ENCODE measurements at regions not wholly inside any gene's neighbourhood (a gene's known extent, or its start where the extent isn't known, plus 50 kb on each side); places are given as distances from the start of the nearest gene placed in this dataset.

GRCh38 chr3:54067055-54067698, 55.2 kb upstream of the CACNA2D3 start (continued):
- TF ChIP-seq JUN (IDR thresholded peaks at IDR 0.05; ENCODE audit: low read depth, low read length): no peak
- TF ChIP-seq RFX5 (IDR thresholded peaks at IDR 0.05; ENCODE audit: borderline replicate concordance, low read depth, low read length): no peak
- TF ChIP-seq POLR2AphosphoS5 (IDR thresholded peaks at IDR 0.05; ENCODE audit: low read depth, low read length): no peak
- no peak for TF ChIP-seq MAX (IDR thresholded peaks at IDR 0.05)
- TF ChIP-seq GTF2F1 (IDR thresholded peaks at IDR 0.05; ENCODE audit: borderline replicate concordance, low read depth, low read length): no peak

All from H1 (cell line).